Stomach smooth muscle (tissue), 2 donors: ENCODE measurements at regions not wholly inside any gene's neighbourhood (a gene's known extent, or its start where the extent isn't known, plus 50 kb on each side); places are given as distances from the start of the nearest gene placed in this dataset.
A peak's percentile ranks its signal among the peaks of the same experiment; 100 is the strongest.

Experiments
- H3K27ac ChIP-seq: one replicate; pipeline ENCODE4 v1.7.0; 2013; ENCODE audit warnings: mild to moderate bottlenecking, low read length, inconsistent platforms
- H3K27me3 ChIP-seq, 2 donors: one replicate each; pipeline ENCODE4 v1.7.0; 2013; ENCODE audit warnings: low read length in 2 of 2; ENCODE audit not compliant: insufficient read depth in 2 of 2, control insufficient read depth in 1 of 2
- H3K36me3 ChIP-seq, 2 donors: one replicate each; pipeline ENCODE4 v1.7.0; 2013; ENCODE audit warnings: low read length in 2 of 2; ENCODE audit not compliant: control insufficient read depth in 2 of 2, insufficient read depth in 2 of 2
- H3K4me1 ChIP-seq: one replicate; pipeline ENCODE4 v1.7.0; 2013; ENCODE audit warnings: low read length; ENCODE audit not compliant: control insufficient read depth, insufficient read depth
- H3K4me3 ChIP-seq, 2 donors: one replicate each; pipeline ENCODE4 v1.7.0; 2013; ENCODE audit warnings: low read length in 2 of 2
- H3K9ac ChIP-seq, 2 donors: one replicate each; pipeline ENCODE4 v1.7.0; 2013; ENCODE audit warnings: low read length in 2 of 2, mild to moderate bottlenecking in 1 of 2
- H3K9me3 ChIP-seq, 2 donors: one replicate each; pipeline ENCODE4 v1.7.0; 2013; ENCODE audit warnings: low read length in 2 of 2; ENCODE audit not compliant: control insufficient read depth in 2 of 2
- donor health status: healthy.
- donor health status: Pancreatic carcinoma.

GRCh38 chr12:25384038-25384892, 133.5 kb upstream of the KRAS start:
- H3K36me3 ChIP-seq: no peaks in the 10 kb centered on the region
- peaks cover 14% of the 10 kb centered on the region for H3K4me1 ChIP-seq
- H3K9me3 ChIP-seq: no peaks in the 10 kb centered on the region
- H3K27ac ChIP-seq: peak overlapping the region; percentile 100
- H3K27me3 ChIP-seq: no peaks in the 10 kb centered on the region
- H3K4me3 ChIP-seq: peak overlapping the region; percentile 80 to 87
- H3K9ac ChIP-seq: peak overlapping the region; percentile 99

GRCh38 chr12:25382311-25383106, 131.8 kb upstream of the KRAS start:
- Histone ChIP-seq H3K36me3 (no peaks in the 10 kb centered on the region), H3K4me3 (no peak overlapping the region), H3K27ac (no peak overlapping the region), H3K27me3 (no peaks in the 10 kb centered on the region), H3K4me1 (peaks cover 14% of the 10 kb centered on the region), H3K9ac (no peak overlapping the region), H3K9me3 (no peaks in the 10 kb centered on the region)

GRCh38 chr12:25377469-25378177, 126.9 kb upstream of the KRAS start:
- H3K36me3 ChIP-seq: no peaks in the 10 kb centered on the region
- H3K4me1 ChIP-seq: no peaks in the 10 kb centered on the region
- no peak overlapping the region for H3K27ac ChIP-seq
- H3K9me3 ChIP-seq: no peaks in the 10 kb centered on the region
- H3K27me3 ChIP-seq: no peaks in the 10 kb centered on the region
- no peak overlapping the region for H3K9ac ChIP-seq
- no peak overlapping the region for H3K4me3 ChIP-seq

GRCh38 chr12:25376985-25377384, 126.3 kb upstream of the KRAS start:
- H3K4me1 ChIP-seq: no peaks in the 10 kb centered on the region
- H3K27ac ChIP-seq: no peak overlapping the region
- H3K9me3 ChIP-seq: no peaks in the 10 kb centered on the region
- no peaks in the 10 kb centered on the region for H3K27me3 ChIP-seq
- H3K36me3 ChIP-seq: no peaks in the 10 kb centered on the region
- H3K9ac ChIP-seq: no peak overlapping the region
- H3K4me3 ChIP-seq: no peak overlapping the region

GRCh38 chr12:25376407-25376806, 125.7 kb upstream of the KRAS start:
- no peaks in the 10 kb centered on the region for H3K4me1 ChIP-seq

GRCh38 chr12:25372969-25373817, 122.5 kb upstream of the KRAS start:
- Histone ChIP-seq H3K4me1 (no peaks in the 10 kb centered on the region), H3K36me3 (no peaks in the 10 kb centered on the region), H3K9ac (no peak overlapping the region), H3K4me3 (no peak overlapping the region), H3K27me3 (no peaks in the 10 kb centered on the region), H3K27ac (no peak overlapping the region), H3K9me3 (no peaks in the 10 kb centered on the region)

More at GRCh38 chr12:25376407-25376806, 125.7 kb upstream of the KRAS start:
- Histone ChIP-seq H3K27ac (no peak overlapping the region), H3K27me3 (no peaks in the 10 kb centered on the region), H3K4me3 (no peak overlapping the region), H3K9me3 (no peaks in the 10 kb centered on the region), H3K9ac (no peak overlapping the region), H3K36me3 (no peaks in the 10 kb centered on the region)

- no peaks in the 10 kb centered on the region for H3K27me3 ChIP-seq
- H3K27ac ChIP-seq: no peak overlapping the region
- H3K9ac ChIP-seq: no peak overlapping the region
- H3K4me1 ChIP-seq: no peaks in the 10 kb centered on the region
- H3K9me3 ChIP-seq: no peaks in the 10 kb centered on the region
- no peak overlapping the region for H3K4me3 ChIP-seq
- no peaks in the 10 kb centered on the region for H3K36me3 ChIP-seq
Measured at GRCh38 chr12:25372002-25372401, 121.3 kb upstream of the KRAS start.

GRCh38 chr12:25368557-25368956, 117.8 kb upstream of the KRAS start:
- no peaks in the 10 kb centered on the region for H3K9me3 ChIP-seq
- no peaks in the 10 kb centered on the region for H3K4me1 ChIP-seq
- no peaks in the 10 kb centered on the region for H3K36me3 ChIP-seq

GRCh38 chr12:25366122-25366521, 115.4 kb upstream of the KRAS start:
- H3K36me3 ChIP-seq: no peaks in the 10 kb centered on the region
- H3K9ac ChIP-seq: no peak overlapping the region
- H3K4me3 ChIP-seq: no peak overlapping the region
- H3K4me1 ChIP-seq: no peaks in the 10 kb centered on the region
- H3K27ac ChIP-seq: no peak overlapping the region
- H3K27me3 ChIP-seq: no peaks in the 10 kb centered on the region
- no peaks in the 10 kb centered on the region for H3K9me3 ChIP-seq

More at GRCh38 chr12:25368557-25368956, 117.8 kb upstream of the KRAS start:
- no peak overlapping the region for H3K27ac ChIP-seq
- H3K4me3 ChIP-seq: no peak overlapping the region
- H3K9ac ChIP-seq: no peak overlapping the region
- no peaks in the 10 kb centered on the region for H3K27me3 ChIP-seq

GRCh38 chr12:25365340-25365730, 114.6 kb upstream of the KRAS start:
- no peak overlapping the region for H3K9ac ChIP-seq
- no peaks in the 10 kb centered on the region for H3K36me3 ChIP-seq
- H3K4me1 ChIP-seq: no peaks in the 10 kb centered on the region
- H3K27ac ChIP-seq: no peak overlapping the region
- no peaks in the 10 kb centered on the region for H3K27me3 ChIP-seq
- no peak overlapping the region for H3K4me3 ChIP-seq
- no peaks in the 10 kb centered on the region for H3K9me3 ChIP-seq
